Ishikawa (cell line): ENCODE measurements at regions not wholly inside any gene's neighbourhood (a gene's known extent, or its start where the extent isn't known, plus 50 kb on each side); places are given as distances from the start of the nearest gene placed in this dataset.

ENCODE experiments used
- CEBPB ChIP-seq: IDR thresholded peaks from 2 replicates; pipeline ENCODE4 v1.6.1; 2012
- CREB1 ChIP-seq: IDR thresholded peaks from 2 replicates; pipeline ENCODE4 v1.6.1; 2012; ENCODE audit warnings: low read depth
- EGR1 ChIP-seq: IDR thresholded peaks from 2 replicates; pipeline ENCODE4 v1.6.1; 2012
- EP300 ChIP-seq: IDR thresholded peaks from 2 replicates; pipeline ENCODE4 v1.6.1; 2012; ENCODE audit warnings: borderline replicate concordance
- FOXM1 ChIP-seq: IDR thresholded peaks from 2 replicates; pipeline ENCODE4 v1.6.1; 2012; ENCODE audit warnings: low read depth, borderline replicate concordance
- MAX ChIP-seq: IDR thresholded peaks from 2 replicates; pipeline ENCODE4 v1.6.1; 2012
- NFIC ChIP-seq: IDR thresholded peaks from 2 replicates; pipeline ENCODE4 v1.6.1; 2012
- RAD21 ChIP-seq: IDR thresholded peaks from 2 replicates; pipeline ENCODE4 v1.6.1; 2012; ENCODE audit warnings: low read depth
- REST ChIP-seq: IDR thresholded peaks from 2 replicates; pipeline ENCODE4 v1.6.1; 2012; ENCODE audit warnings: low read depth, mild to moderate bottlenecking
- TAF1 ChIP-seq: IDR thresholded peaks from 2 replicates; pipeline ENCODE4 v1.6.1; 2012; ENCODE audit warnings: low read depth, mild to moderate bottlenecking
- TCF12 ChIP-seq: IDR thresholded peaks from 2 replicates; pipeline ENCODE4 v1.6.1; 2012; ENCODE audit warnings: low read depth
- TEAD4 ChIP-seq: IDR thresholded peaks from 2 replicates; pipeline ENCODE4 v1.6.1; 2012
- USF1 ChIP-seq: IDR thresholded peaks from 2 replicates; pipeline ENCODE4 v1.6.1; 2012
- YY1 ChIP-seq: IDR thresholded peaks from 2 replicates; pipeline ENCODE4 v1.6.1; 2012; ENCODE audit warnings: low read depth
- ZBTB7A ChIP-seq: IDR thresholded peaks from 2 replicates; pipeline ENCODE4 v1.6.1; 2012; ENCODE audit warnings: low read depth

- no peak for TF ChIP-seq USF1
- TF ChIP-seq EGR1, result no peak
- TF ChIP-seq TAF1, result no peak
- no peak for TF ChIP-seq CREB1
- no peak for TF ChIP-seq YY1
- TF ChIP-seq CEBPB, result no peak
- TF ChIP-seq MAX, result no peak
- TF ChIP-seq ZBTB7A, result no peak
These were observed 115.5 kb downstream of the PAPOLA start for GRCh38 chr14:96617635-96618034.

GRCh38 chr14:96622926-96623325 is 120.7 kb downstream of the PAPOLA start:
- TF ChIP-seq REST, result no peak
- TF ChIP-seq NFIC, result no peak
- TF ChIP-seq EGR1, result no peak
- TF ChIP-seq MAX, result no peak
- no peak for TF ChIP-seq TCF12
- no peak for TF ChIP-seq FOXM1
- TF ChIP-seq EP300, result no peak
- TF ChIP-seq RAD21, result no peak
- TF ChIP-seq YY1, result no peak
- no peak for TF ChIP-seq USF1
- TF ChIP-seq TAF1, result no peak
- no peak for TF ChIP-seq ZBTB7A

GRCh38 chr14:96623676-96624484 is 121.7 kb downstream of the PAPOLA start:
- TF ChIP-seq NFIC (no peak), FOXM1 (no peak), TCF12 (no peak), MAX (no peak), EP300 (no peak), TAF1 (no peak), ZBTB7A (no peak), REST (no peak), USF1 (no peak), EGR1 (no peak), RAD21 (no peak), TEAD4 (no peak), YY1 (no peak), CEBPB (no peak), CREB1 (no peak)

- no peak for TF ChIP-seq NFIC
- TF ChIP-seq ZBTB7A, result no peak
- TF ChIP-seq TCF12, result no peak
- TF ChIP-seq MAX, result no peak
- no peak for TF ChIP-seq USF1
- no peak for TF ChIP-seq EP300
- TF ChIP-seq TEAD4, result no peak
These were observed 122.7 kb downstream of the PAPOLA start for GRCh38 chr14:96624661-96625425.
